HG02981 (cell line): ENCODE measurements at regions not wholly inside any gene's neighbourhood (a gene's known extent, or its start where the extent isn't known, plus 50 kb on each side); places are given as distances from the start of the nearest gene placed in this dataset.
"Not testable (repeated sequence)": the region's sequence is repeated elsewhere in the genome, so short reads cannot be mapped to it uniquely, and the experiment has no call there.

Experiments used
- ATAC-seq: cut with Tn5 transposase; IDR thresholded peaks from one replicate; pipeline ENCODE4 v1.9.1; 2021; ENCODE audit warnings: mild to moderate bottlenecking, moderate library complexity; ENCODE audit not compliant: unreplicated experiment

GRCh38 chr7:19623676-19624075 lies 85.2 kb downstream of the POLR1F start:
- ATAC-seq: no peak

DNA sequence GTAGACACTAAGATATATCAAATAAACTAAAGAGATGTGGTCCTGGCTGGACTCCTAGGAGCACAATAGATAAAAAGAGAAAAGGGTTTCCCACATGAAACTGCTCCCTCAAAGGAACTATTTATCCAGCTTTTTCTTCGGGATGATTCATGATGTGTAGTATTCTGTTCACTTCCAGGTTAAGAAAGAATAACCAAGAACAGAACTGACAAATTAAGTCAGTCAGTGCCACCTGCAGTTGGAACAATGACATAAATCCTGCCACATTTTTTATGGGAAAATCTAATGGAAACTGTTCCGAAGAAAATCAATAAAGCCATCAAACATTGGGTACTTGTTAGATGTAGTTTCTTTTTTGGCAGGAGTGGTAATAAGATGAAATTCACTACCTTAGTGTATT lies 87.1 kb downstream of the POLR1F start:
- no peak for ATAC-seq

GRCh38 chr7:19620470-19620869 lies 88.4 kb downstream of the POLR1F start:
- ATAC-seq: no peak

DNA sequence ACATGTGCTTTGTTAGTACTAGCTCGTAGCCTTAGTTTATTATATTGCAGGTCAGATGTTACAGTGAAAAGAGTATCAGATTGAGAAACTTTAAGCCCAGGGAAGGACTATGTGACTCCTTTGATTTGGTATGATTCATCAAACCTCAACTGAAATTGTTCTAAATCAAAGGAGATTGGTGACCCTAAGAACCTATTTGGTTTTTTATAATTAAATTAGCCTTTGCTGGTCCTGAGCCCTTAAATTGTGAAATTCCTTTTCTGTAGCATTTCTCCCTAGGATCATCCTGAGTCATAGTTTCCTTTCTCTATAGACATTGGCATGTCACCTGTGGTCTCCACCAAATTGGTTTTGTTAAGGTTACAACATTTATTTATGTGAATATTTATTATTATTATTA lies 89.7 kb downstream of the POLR1F start:
- no peak for ATAC-seq

GRCh38 chr7:19617901-19618300 lies 90.9 kb downstream of the POLR1F start:
- no peak for ATAC-seq

DNA sequence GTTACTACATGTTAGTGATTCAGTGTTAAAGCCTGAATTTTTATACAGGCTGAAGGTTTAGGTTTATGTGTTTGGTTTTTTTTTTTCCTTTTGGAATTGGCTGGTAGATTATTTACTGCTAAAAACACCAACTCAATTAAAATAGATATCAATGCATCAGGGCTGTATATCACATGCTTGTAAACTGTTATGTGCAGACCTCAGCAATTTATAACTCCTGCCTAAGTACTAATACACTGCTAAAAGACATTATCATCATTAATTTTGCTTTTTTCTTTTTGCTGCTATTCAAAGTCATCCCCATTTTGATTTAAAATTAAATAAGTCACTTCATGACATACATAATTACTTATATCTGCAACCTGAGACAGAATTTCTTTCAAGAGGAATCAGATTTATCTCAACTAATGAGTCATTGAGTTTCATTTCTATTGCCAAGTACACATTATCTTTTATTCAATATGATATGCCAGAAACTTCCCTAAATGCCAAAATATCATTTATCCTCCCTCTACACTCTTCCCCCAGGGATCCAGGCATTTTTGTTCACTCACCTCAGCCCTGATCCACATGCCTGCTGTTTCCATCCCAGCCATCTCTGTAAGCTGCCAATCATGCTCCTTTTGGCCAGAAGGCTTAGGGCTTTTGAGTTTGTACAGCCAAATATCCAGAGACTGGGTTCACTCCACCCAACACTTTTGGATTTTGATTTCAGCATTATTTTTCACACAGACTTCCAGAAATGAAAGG lies 98.5 kb downstream of the POLR1F start:
- no peak for ATAC-seq

GRCh38 chr7:19589446-19589845 lies 119.4 kb downstream of the POLR1F start:
- ATAC-seq: no peak

GRCh38 chr7:19587291-19587690 lies 121.5 kb downstream of the POLR1F start:
- no peak for ATAC-seq

DNA sequence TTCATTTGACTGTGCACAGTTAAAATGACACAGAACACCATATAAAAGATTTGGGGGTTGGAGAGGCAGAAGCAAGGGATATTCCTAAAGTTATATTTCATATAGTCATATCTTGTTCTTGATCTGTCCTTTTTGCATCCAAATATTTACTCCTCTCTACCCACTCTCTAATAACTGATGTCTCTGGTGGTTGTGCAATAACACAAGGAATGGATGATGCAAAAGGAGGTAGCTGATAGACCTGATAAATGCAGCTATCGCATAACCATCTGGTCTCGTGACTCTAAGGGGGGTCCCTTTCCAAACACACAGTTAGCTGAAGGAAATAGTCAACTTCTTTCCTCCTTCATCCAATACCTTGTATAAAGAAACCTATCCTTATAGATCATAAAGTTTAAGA lies 123.1 kb downstream of the POLR1F start:
- ATAC-seq: no peak

- ATAC-seq: no peak
Observed at GRCh38 chr7:19575909-19576557, 132.8 kb downstream of the POLR1F start.

DNA sequence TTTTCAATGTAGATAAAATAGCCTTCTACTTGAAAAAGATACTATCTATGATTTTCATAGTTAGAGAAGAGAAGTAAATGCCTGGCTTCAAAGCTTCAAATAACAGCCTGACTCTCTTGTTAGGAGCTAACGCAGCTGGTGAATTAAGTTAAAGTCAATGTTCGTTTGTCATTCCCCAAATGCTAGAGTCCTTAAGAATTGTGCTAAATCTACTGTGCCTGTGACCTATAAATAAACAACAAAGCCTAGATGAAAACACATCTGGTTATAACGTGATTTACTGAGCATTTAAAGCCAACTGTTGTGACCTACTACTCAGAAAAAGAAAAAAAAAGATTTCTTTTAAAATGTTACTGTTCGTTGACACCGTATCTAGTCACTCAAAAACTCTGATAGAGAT lies 134.7 kb downstream of the POLR1F start:
- no peak for ATAC-seq

DNA sequence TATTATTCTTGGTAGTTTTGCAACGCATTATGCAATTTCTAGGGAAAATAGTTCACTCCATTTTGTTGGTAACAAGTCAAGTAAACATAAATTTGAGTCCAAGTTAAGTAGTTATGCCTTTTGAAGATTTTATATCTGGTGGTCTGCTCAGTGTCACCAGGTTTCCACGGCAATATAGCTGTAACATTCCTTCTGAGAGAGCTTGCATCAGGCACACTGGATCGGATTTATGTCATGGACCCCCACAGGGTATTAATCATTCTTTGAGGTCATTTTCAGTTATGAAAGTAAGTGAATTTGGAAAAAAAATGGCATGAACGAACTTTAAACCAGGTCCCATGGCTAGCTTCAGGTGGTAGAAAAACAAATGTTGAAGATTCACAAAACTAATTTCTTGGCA lies 136.3 kb downstream of the POLR1F start:
- ATAC-seq: no peak

GRCh38 chr7:19567011-19567410 lies 141.8 kb downstream of the POLR1F start:
- ATAC-seq: no peak

- no peak for ATAC-seq
Observed at GRCh38 chr7:19565602-19566001, 143.2 kb downstream of the POLR1F start.

DNA sequence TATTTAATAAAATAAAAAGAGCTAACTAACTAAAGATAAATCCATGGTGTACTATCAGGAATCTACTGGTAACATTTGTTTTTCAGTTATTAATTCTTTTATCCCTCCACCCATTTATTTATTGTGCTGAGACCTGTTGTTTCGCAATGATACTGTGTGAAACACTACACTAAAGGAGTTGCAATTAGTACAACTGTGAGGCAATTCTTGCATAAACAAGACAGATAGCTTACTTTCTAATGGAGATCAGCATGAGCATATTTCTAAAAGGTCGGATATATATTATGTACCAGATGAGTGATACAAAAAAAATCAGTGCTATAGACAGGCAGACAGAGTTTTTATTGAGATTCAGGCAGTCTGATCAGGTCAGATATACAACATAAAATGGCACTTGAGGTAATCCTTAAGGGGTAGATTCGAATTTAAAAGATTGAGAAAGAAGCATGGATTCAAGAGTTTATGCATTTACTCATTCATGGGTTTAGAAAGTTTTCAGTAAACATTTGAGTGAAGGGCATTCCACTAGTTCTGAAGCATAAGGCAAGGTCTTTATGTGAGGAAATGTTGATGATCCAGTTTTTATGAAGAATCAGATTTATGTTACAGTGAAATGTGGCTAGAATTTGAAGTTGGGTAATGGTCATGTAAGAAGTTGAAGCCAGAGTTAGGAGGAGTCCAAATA lies 147.6 kb downstream of the POLR1F start:
- no peak for ATAC-seq

- no peak for ATAC-seq
Observed at GRCh38 chr7:19560111-19560883, 148.5 kb downstream of the POLR1F start.

GRCh38 chr7:19558527-19558926 lies 150.3 kb downstream of the POLR1F start:
- ATAC-seq: no peak

- ATAC-seq: no peak
Observed at GRCh38 chr7:19557726-19558465, 150.9 kb downstream of the POLR1F start.

GRCh38 chr7:19554581-19554980 lies 154.3 kb downstream of the POLR1F start:
- ATAC-seq: no peak

DNA sequence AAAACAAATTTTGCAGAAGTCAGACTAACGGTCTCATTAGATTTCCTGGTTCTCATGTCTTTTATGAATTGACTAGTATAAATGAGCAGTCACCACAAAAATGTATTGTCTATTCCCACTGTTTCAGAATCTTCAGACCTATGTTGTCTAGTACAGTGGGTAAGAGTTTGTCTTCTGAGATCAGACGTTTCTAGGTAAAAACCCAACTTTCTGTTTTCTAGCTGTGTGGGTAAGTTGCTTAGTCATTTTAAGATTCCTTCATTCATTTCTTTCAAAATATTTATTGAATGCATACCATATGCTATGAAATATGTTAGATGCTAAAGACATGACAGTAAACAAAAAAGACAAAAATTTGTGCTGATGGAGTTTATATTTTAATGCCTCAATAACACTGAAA lies 156.3 kb downstream of the POLR1F start:
- no peak for ATAC-seq

- not testable (repeated sequence) for ATAC-seq
Observed at GRCh38 chr7:19549246-19549645, 159.6 kb downstream of the POLR1F start.
